ENCODE measurements at regions not wholly inside any gene's neighbourhood (a gene's known extent, or its start where the extent isn't known, plus 50 kb on each side); places are given as distances from the start of the nearest gene placed in this dataset.

- Mint-ChIP-seq H3K27me3 (ENCODE audit: low read depth) (peaks cover 7% of the 10 kb centered on the region), H3K27ac (no peak overlapping the region), H3K4me3 (ENCODE audit: low read depth) (no peak overlapping the region), H3K36me3 (ENCODE audit: low read depth) (no peaks in the 10 kb centered on the region), H3K9me3 (no peaks in the 10 kb centered on the region), H3K4me1 (ENCODE audit: low read depth) (no peaks in the 10 kb centered on the region)
- DNase-seq (ENCODE audit: low spot score), result no peak
- intact Hi-C loops (cut with micrococcal nuclease), result no loop called here
Measured at GRCh38 chr5:32510860-32511259, 66.3 kb upstream of the ZFR start.

GRCh38 chr5:32508806-32509805 lies 64.6 kb upstream of the ZFR start:
- Mint-ChIP-seq H3K4me1 (ENCODE audit: low read depth) (peaks cover 14% of the 10 kb centered on the region), H3K4me3 (ENCODE audit: low read depth) (no peak overlapping the region), H3K27ac (no peak overlapping the region), H3K36me3 (ENCODE audit: low read depth) (no peaks in the 10 kb centered on the region), H3K27me3 (ENCODE audit: low read depth) (peaks cover 16% of the 10 kb centered on the region), H3K9me3 (no peaks in the 10 kb centered on the region)
- no peak for DNase-seq (ENCODE audit: low spot score)
- intact Hi-C loops (cut with micrococcal nuclease), result no loop called here

GRCh38 chr5:32507738-32508434 lies 63.3 kb upstream of the ZFR start:
- H3K27me3 Mint-ChIP-seq (ENCODE audit: low read depth), result peaks cover 16% of the 10 kb centered on the region
- no peak overlapping the region for H3K27ac Mint-ChIP-seq
- H3K4me3 Mint-ChIP-seq (ENCODE audit: low read depth), result no peak overlapping the region
- no peaks in the 10 kb centered on the region for H3K9me3 Mint-ChIP-seq
- no peak for DNase-seq (ENCODE audit: low spot score)
- H3K4me1 Mint-ChIP-seq (ENCODE audit: low read depth), result peaks cover 14% of the 10 kb centered on the region
- no peaks in the 10 kb centered on the region for H3K36me3 Mint-ChIP-seq (ENCODE audit: low read depth)
- intact Hi-C loops (cut with micrococcal nuclease), result no loop called here

GRCh38 chr5:32506799-32507198 lies 62.3 kb upstream of the ZFR start:
- peaks cover 15% of the 10 kb centered on the region for H3K4me1 Mint-ChIP-seq (ENCODE audit: low read depth)
- peaks cover 16% of the 10 kb centered on the region for H3K27me3 Mint-ChIP-seq (ENCODE audit: low read depth)
- no peak for DNase-seq (ENCODE audit: low spot score)

GRCh38 chr5:32506201-32506661 lies 61.7 kb upstream of the ZFR start:
- peaks cover 16% of the 10 kb centered on the region for H3K27me3 Mint-ChIP-seq (ENCODE audit: low read depth)

More at GRCh38 chr5:32506799-32507198, 62.3 kb upstream of the ZFR start:
- Mint-ChIP-seq H3K4me3 (ENCODE audit: low read depth) (no peak overlapping the region), H3K27ac (no peak overlapping the region), H3K36me3 (ENCODE audit: low read depth) (no peaks in the 10 kb centered on the region), H3K9me3 (no peaks in the 10 kb centered on the region)
- intact Hi-C loops (cut with micrococcal nuclease), result no loop called here

GRCh38 chr5:32505756-32506155 lies 61.2 kb upstream of the ZFR start:
- DNase-seq (ENCODE audit: low spot score), result no peak
- Mint-ChIP-seq H3K4me3 (ENCODE audit: low read depth) (no peak overlapping the region), H3K36me3 (ENCODE audit: low read depth) (no peaks in the 10 kb centered on the region), H3K4me1 (ENCODE audit: low read depth) (peaks cover 16% of the 10 kb centered on the region), H3K9me3 (no peaks in the 10 kb centered on the region), H3K27ac (no peak overlapping the region), H3K27me3 (ENCODE audit: low read depth) (peaks cover 16% of the 10 kb centered on the region)
- intact Hi-C loops (cut with micrococcal nuclease), result no loop called here

More at GRCh38 chr5:32506201-32506661, 61.7 kb upstream of the ZFR start:
- Mint-ChIP-seq H3K4me3 (ENCODE audit: low read depth) (no peak overlapping the region), H3K27ac (no peak overlapping the region), H3K36me3 (ENCODE audit: low read depth) (no peaks in the 10 kb centered on the region), H3K9me3 (no peaks in the 10 kb centered on the region), H3K4me1 (ENCODE audit: low read depth) (peaks cover 16% of the 10 kb centered on the region)
- intact Hi-C loops (cut with micrococcal nuclease), result no loop called here
- no peak for DNase-seq (ENCODE audit: low spot score)

GRCh38 chr5:32504989-32505596 lies 60.6 kb upstream of the ZFR start:
- H3K36me3 Mint-ChIP-seq (ENCODE audit: low read depth), result no peaks in the 10 kb centered on the region
- no peaks in the 10 kb centered on the region for H3K9me3 Mint-ChIP-seq
- peaks cover 16% of the 10 kb centered on the region for H3K27me3 Mint-ChIP-seq (ENCODE audit: low read depth)
- intact Hi-C loops (cut with micrococcal nuclease), result no loop called here
- H3K4me1 Mint-ChIP-seq (ENCODE audit: low read depth), result peaks cover 16% of the 10 kb centered on the region
- no peak overlapping the region for H3K27ac Mint-ChIP-seq
- no peak for DNase-seq (ENCODE audit: low spot score)
- H3K4me3 Mint-ChIP-seq (ENCODE audit: low read depth), result no peak overlapping the region

- Mint-ChIP-seq H3K9me3 (no peaks in the 10 kb centered on the region), H3K27ac (no peak overlapping the region), H3K4me3 (ENCODE audit: low read depth) (no peak overlapping the region), H3K36me3 (ENCODE audit: low read depth) (no peaks in the 10 kb centered on the region), H3K4me1 (ENCODE audit: low read depth) (peaks cover 16% of the 10 kb centered on the region), H3K27me3 (ENCODE audit: low read depth) (peaks cover 15% of the 10 kb centered on the region)
- intact Hi-C loops (cut with micrococcal nuclease), result no loop called here
- no peak for DNase-seq (ENCODE audit: low spot score)
Measured at GRCh38 chr5:32504329-32504988, 59.9 kb upstream of the ZFR start.

GRCh38 chr5:32503261-32503660 lies 58.7 kb upstream of the ZFR start:
- intact Hi-C loops (cut with micrococcal nuclease), result no loop called here
- Mint-ChIP-seq H3K36me3 (ENCODE audit: low read depth) (no peaks in the 10 kb centered on the region), H3K27ac (no peak overlapping the region)

GRCh38 chr5:32501071-32502002 lies 56.8 kb upstream of the ZFR start:
- intact Hi-C loops (cut with micrococcal nuclease), result no loop called here
- Mint-ChIP-seq H3K9me3 (no peaks in the 10 kb centered on the region), H3K27ac (no peak overlapping the region), H3K27me3 (ENCODE audit: low read depth) (peaks cover 9% of the 10 kb centered on the region), H3K4me3 (ENCODE audit: low read depth) (no peak overlapping the region), H3K4me1 (ENCODE audit: low read depth) (peaks cover 28% of the 10 kb centered on the region), H3K36me3 (ENCODE audit: low read depth) (no peaks in the 10 kb centered on the region)
- no peak for DNase-seq (ENCODE audit: low spot score)

More at GRCh38 chr5:32503261-32503660, 58.7 kb upstream of the ZFR start:
- no peak for DNase-seq (ENCODE audit: low spot score)
- Mint-ChIP-seq H3K27me3 (ENCODE audit: low read depth) (peaks cover 14% of the 10 kb centered on the region), H3K4me3 (ENCODE audit: low read depth) (no peak overlapping the region), H3K9me3 (no peaks in the 10 kb centered on the region), H3K4me1 (ENCODE audit: low read depth) (peaks cover 27% of the 10 kb centered on the region)

GRCh38 chr5:32500181-32500580 lies 55.6 kb upstream of the ZFR start:
- Mint-ChIP-seq H3K27ac (no peak overlapping the region), H3K9me3 (no peaks in the 10 kb centered on the region), H3K27me3 (ENCODE audit: low read depth) (peaks cover 9% of the 10 kb centered on the region), H3K4me3 (ENCODE audit: low read depth) (no peak overlapping the region), H3K36me3 (ENCODE audit: low read depth) (no peaks in the 10 kb centered on the region), H3K4me1 (ENCODE audit: low read depth) (peaks cover 23% of the 10 kb centered on the region)
- no peak for DNase-seq (ENCODE audit: low spot score)
- intact Hi-C loops (cut with micrococcal nuclease), result no loop called here
